Panc1 (cell line): ENCODE measurements at regions not wholly inside any gene's neighbourhood (a gene's known extent, or its start where the extent isn't known, plus 50 kb on each side); places are given as distances from the start of the nearest gene placed in this dataset.

Experiments
- POLR2AphosphoS5 ChIP-seq: IDR thresholded peaks from 2 replicates; pipeline ENCODE4 v1.6.1; 2012; ENCODE audit warnings: mild to moderate bottlenecking, low read depth, low read length, moderate library complexity
- SIN3A ChIP-seq: IDR thresholded peaks from 2 replicates; pipeline ENCODE4 v1.6.1; 2012; ENCODE audit warnings: low read depth, mild to moderate bottlenecking, low read length, moderate library complexity, borderline replicate concordance; ENCODE audit not compliant: insufficient read depth
- TCF7L2 ChIP-seq: IDR thresholded peaks from 2 replicates; pipeline ENCODE4 v1.6.1; 2011; ENCODE audit warnings: mild to moderate bottlenecking, low read depth, low read length, inconsistent platforms
- TF ChIP-seq, protein P1 (sequence below): fragments of 450-650 bp; IDR thresholded peaks from 2 replicates; pipeline ENCODE4 v1.5.1; 2017; ENCODE audit warnings: mild to moderate bottlenecking
- TF ChIP-seq, protein P2 (sequence below), 2 experiments: IDR thresholded peaks; 2 replicates each; pipeline ENCODE4 v1.6.1; 2011 to 2012; ENCODE audit warnings: low read depth in 2 of 2, control low read depth in 1 of 2, low read length in 1 of 2, mild to moderate bottlenecking in 1 of 2, moderate library complexity in 1 of 2; ENCODE audit not compliant: insufficient read depth in 1 of 2

DNA sequence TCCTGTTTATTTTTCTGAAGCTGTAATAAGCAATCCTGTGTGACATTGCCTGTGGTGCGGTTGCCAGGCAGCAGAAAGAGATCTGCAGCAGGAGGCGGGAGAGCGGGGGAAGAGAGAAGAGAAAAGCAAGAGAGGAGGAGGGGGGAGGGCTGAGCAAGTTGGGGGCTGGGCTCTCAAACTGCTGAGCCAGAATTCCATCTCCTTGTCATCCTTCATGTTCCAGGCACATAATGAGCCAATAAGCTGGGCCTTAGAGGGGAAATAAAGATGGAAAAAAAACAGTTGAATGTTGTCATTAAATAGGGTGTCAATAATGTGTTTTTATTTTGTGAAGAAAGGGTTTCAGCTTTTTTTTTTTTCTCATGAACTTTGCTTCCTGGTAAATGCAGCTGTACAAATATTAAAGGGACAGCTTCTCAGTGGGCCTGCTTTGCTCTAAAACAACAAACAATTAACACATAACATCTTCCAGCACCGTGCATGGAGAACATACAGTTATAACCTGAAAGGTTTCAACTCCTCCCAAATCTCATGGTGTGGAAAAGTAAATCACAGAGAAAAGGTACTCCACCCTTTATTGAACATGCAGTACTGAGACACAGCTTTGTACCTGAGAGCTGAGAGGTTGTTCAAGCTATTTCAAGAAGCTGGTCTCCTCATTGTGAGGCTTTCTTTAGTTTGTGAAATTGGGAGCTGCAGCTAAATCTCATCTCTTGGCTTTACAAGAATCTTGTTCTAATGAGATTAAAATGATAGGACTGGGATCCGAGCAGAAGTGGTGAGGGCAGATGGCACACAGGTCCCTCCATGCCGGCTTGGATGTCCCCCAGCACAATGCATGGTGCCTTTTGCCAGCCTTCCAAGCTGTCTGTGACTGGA is 451.1 kb upstream of the KCNMB2 start:
- TF ChIP-seq, protein P1, sequence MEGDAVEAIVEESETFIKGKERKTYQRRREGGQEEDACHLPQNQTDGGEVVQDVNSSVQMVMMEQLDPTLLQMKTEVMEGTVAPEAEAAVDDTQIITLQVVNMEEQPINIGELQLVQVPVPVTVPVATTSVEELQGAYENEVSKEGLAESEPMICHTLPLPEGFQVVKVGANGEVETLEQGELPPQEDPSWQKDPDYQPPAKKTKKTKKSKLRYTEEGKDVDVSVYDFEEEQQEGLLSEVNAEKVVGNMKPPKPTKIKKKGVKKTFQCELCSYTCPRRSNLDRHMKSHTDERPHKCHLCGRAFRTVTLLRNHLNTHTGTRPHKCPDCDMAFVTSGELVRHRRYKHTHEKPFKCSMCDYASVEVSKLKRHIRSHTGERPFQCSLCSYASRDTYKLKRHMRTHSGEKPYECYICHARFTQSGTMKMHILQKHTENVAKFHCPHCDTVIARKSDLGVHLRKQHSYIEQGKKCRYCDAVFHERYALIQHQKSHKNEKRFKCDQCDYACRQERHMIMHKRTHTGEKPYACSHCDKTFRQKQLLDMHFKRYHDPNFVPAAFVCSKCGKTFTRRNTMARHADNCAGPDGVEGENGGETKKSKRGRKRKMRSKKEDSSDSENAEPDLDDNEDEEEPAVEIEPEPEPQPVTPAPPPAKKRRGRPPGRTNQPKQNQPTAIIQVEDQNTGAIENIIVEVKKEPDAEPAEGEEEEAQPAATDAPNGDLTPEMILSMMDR: no peak
- TF ChIP-seq POLR2AphosphoS5: no peak
- TF ChIP-seq TCF7L2: no peak
- TF ChIP-seq, protein P2, sequence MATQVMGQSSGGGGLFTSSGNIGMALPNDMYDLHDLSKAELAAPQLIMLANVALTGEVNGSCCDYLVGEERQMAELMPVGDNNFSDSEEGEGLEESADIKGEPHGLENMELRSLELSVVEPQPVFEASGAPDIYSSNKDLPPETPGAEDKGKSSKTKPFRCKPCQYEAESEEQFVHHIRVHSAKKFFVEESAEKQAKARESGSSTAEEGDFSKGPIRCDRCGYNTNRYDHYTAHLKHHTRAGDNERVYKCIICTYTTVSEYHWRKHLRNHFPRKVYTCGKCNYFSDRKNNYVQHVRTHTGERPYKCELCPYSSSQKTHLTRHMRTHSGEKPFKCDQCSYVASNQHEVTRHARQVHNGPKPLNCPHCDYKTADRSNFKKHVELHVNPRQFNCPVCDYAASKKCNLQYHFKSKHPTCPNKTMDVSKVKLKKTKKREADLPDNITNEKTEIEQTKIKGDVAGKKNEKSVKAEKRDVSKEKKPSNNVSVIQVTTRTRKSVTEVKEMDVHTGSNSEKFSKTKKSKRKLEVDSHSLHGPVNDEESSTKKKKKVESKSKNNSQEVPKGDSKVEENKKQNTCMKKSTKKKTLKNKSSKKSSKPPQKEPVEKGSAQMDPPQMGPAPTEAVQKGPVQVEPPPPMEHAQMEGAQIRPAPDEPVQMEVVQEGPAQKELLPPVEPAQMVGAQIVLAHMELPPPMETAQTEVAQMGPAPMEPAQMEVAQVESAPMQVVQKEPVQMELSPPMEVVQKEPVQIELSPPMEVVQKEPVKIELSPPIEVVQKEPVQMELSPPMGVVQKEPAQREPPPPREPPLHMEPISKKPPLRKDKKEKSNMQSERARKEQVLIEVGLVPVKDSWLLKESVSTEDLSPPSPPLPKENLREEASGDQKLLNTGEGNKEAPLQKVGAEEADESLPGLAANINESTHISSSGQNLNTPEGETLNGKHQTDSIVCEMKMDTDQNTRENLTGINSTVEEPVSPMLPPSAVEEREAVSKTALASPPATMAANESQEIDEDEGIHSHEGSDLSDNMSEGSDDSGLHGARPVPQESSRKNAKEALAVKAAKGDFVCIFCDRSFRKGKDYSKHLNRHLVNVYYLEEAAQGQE (IDR thresholded peaks at IDR 0.05; ENCODE audit: insufficient read depth in 1 of 2, low read depth in 2 of 2, low read length in 1 of 2): no peak
- TF ChIP-seq SIN3A: no peak
